Astrocyte (in vitro differentiated cells and primary cell): ENCODE measurements at regions not wholly inside any gene's neighbourhood (a gene's known extent, or its start where the extent isn't known, plus 50 kb on each side); places are given as distances from the start of the nearest gene placed in this dataset.

Source experiments
- DNase-seq: peaks from one replicate; pipeline ENCODE4 v3.0.0-alpha.2; 2010; ENCODE audit warnings: low read depth
- FAIRE-seq: peaks from 2 replicates; lab custom pipeline; 2011; peaks lifted over from hg19 to GRCh38; lab: Jason Lieb, UNC
- H2AFZ ChIP-seq: 2 replicates; pipeline ENCODE4 v1.6.0; 2012; ENCODE audit warnings: low read depth, low read length, inconsistent platforms
- H3K27ac ChIP-seq: 2 replicates; pipeline ENCODE4 v1.5.1; 2011; ENCODE audit warnings: low read depth, low read length, inconsistent platforms
- H3K27me3 ChIP-seq: 2 replicates; pipeline ENCODE4 v1.6.0; 2011; ENCODE audit warnings: low read length, inconsistent platforms; ENCODE audit not compliant: insufficient read depth
- H3K36me3 ChIP-seq: 2 replicates; pipeline ENCODE4 v1.5.1; 2011; ENCODE audit warnings: low read length, inconsistent platforms; ENCODE audit not compliant: insufficient read depth
- H3K4me1 ChIP-seq: 2 replicates; pipeline ENCODE4 v1.5.1; 2011; ENCODE audit warnings: low read length, inconsistent platforms; ENCODE audit not compliant: insufficient read depth
- H3K4me2 ChIP-seq: 2 replicates; pipeline ENCODE4 v1.6.0; 2012; ENCODE audit warnings: low read length, inconsistent platforms
- H3K4me3 ChIP-seq: 2 replicates; pipeline ENCODE4 v1.5.1; 2011; ENCODE audit warnings: low read depth, mild to moderate bottlenecking, low read length, inconsistent platforms; ENCODE audit not compliant: insufficient read depth
- H3K79me2 ChIP-seq: 2 replicates; pipeline ENCODE4 v1.6.0; 2012; ENCODE audit warnings: mild to moderate bottlenecking, low read length, inconsistent platforms; ENCODE audit not compliant: insufficient read depth
- H3K9ac ChIP-seq: 2 replicates; pipeline ENCODE4 v1.6.0; 2012; ENCODE audit warnings: mild to moderate bottlenecking, low read length, inconsistent platforms
- H3K9me3 ChIP-seq: 2 replicates; pipeline ENCODE4 v1.5.1; 2012; ENCODE audit warnings: low read depth, mild to moderate bottlenecking, low read length, inconsistent platforms; ENCODE audit not compliant: insufficient read depth
- H4K20me1 ChIP-seq: 2 replicates; pipeline ENCODE4 v1.6.0; 2012; ENCODE audit warnings: low read length, inconsistent platforms; ENCODE audit not compliant: insufficient read depth
- H3K27ac Mint-ChIP-seq: one replicate; pipeline ENCODE4 v1.8.0; 2021; ENCODE audit warnings: mild to moderate bottlenecking, mixed read lengths; ENCODE audit not compliant: unreplicated experiment
- H3K27me3 Mint-ChIP-seq: one replicate; pipeline ENCODE4 v1.8.0; 2021; ENCODE audit warnings: low read depth, mixed read lengths; ENCODE audit not compliant: unreplicated experiment
- H3K36me3 Mint-ChIP-seq: one replicate; pipeline ENCODE4 v1.8.0; 2021; ENCODE audit warnings: low read depth, mixed read lengths; ENCODE audit not compliant: unreplicated experiment
- H3K4me1 Mint-ChIP-seq: one replicate; pipeline ENCODE4 v1.8.0; 2021; ENCODE audit warnings: low read depth, mixed read lengths; ENCODE audit not compliant: unreplicated experiment
- H3K4me3 Mint-ChIP-seq: one replicate; pipeline ENCODE4 v1.8.0; 2021; ENCODE audit warnings: mild to moderate bottlenecking, moderate library complexity, mixed read lengths; ENCODE audit not compliant: unreplicated experiment
- H3K9me3 Mint-ChIP-seq: one replicate; pipeline ENCODE4 v1.8.0; 2021; ENCODE audit warnings: mild to moderate bottlenecking, mixed read lengths; ENCODE audit not compliant: unreplicated experiment
- CTCF ChIP-seq: IDR thresholded peaks from 2 replicates; pipeline ENCODE4 v1.5.1; 2011; ENCODE audit warnings: low read depth, mild to moderate bottlenecking, inconsistent platforms, low read length, moderate library complexity; ENCODE audit not compliant: insufficient read depth
- EZH2 ChIP-seq: IDR thresholded peaks from 2 replicates; pipeline ENCODE4 v1.6.1; 2012; ENCODE audit warnings: mild to moderate bottlenecking, low read length, inconsistent platforms; ENCODE audit not compliant: insufficient read depth

GRCh38 chr3:159158213-159158612 is 356.4 kb downstream of the MFSD1 start:
- Histone ChIP-seq H3K79me2 (no peaks in the 10 kb centered on the region), H3K4me2 (no peak overlapping the region), H3K4me3 (no peak overlapping the region), H3K36me3 (no peaks in the 10 kb centered on the region), H3K9ac (no peak overlapping the region), H2AFZ (no peak overlapping the region), H4K20me1 (no peaks in the 10 kb centered on the region), H3K27ac (no peak overlapping the region), H3K9me3 (no peaks in the 10 kb centered on the region), H3K27me3 (no peaks in the 10 kb centered on the region), H3K4me1 (no peaks in the 10 kb centered on the region)
- DNase-seq = no peak
- H3K27me3 Mint-ChIP-seq = peaks cover 4% of the 10 kb centered on the region
- FAIRE-seq = no peak
- no peak for TF ChIP-seq EZH2
- no peak for TF ChIP-seq CTCF
- H3K9me3 Mint-ChIP-seq = peaks cover 3% of the 10 kb centered on the region
- H3K4me1 Mint-ChIP-seq = no peaks in the 10 kb centered on the region
- no peak overlapping the region for H3K4me3 Mint-ChIP-seq
- H3K36me3 Mint-ChIP-seq = no peaks in the 10 kb centered on the region
- no peak overlapping the region for H3K27ac Mint-ChIP-seq

- Histone ChIP-seq H2AFZ (no peak overlapping the region), H3K9ac (no peak overlapping the region), H3K27ac (no peak overlapping the region), H4K20me1 (no peaks in the 10 kb centered on the region), H3K9me3 (no peaks in the 10 kb centered on the region), H3K36me3 (no peaks in the 10 kb centered on the region), H3K4me1 (no peaks in the 10 kb centered on the region), H3K4me3 (no peak overlapping the region), H3K79me2 (no peaks in the 10 kb centered on the region), H3K4me2 (no peak overlapping the region), H3K27me3 (no peaks in the 10 kb centered on the region)
- Mint-ChIP-seq H3K4me3 (no peak overlapping the region), H3K27ac (no peak overlapping the region), H3K9me3 (peaks cover 3% of the 10 kb centered on the region), H3K36me3 (no peaks in the 10 kb centered on the region), H3K27me3 (peaks cover 4% of the 10 kb centered on the region), H3K4me1 (no peaks in the 10 kb centered on the region)
- DNase-seq (no peak), FAIRE-seq (no peak)
- TF ChIP-seq EZH2 (no peak), CTCF (no peak)
Observed at GRCh38 chr3:159158801-159159200, 356.9 kb downstream of the MFSD1 start.

GRCh38 chr3:159159546-159159945 is 357.7 kb downstream of the MFSD1 start:
- no peaks in the 10 kb centered on the region for H3K79me2 ChIP-seq
- H4K20me1 ChIP-seq = no peaks in the 10 kb centered on the region
- FAIRE-seq (no peak), DNase-seq (no peak)
- H3K4me2 ChIP-seq = no peak overlapping the region
- Mint-ChIP-seq H3K4me1 (peaks cover 2% of the 10 kb centered on the region), H3K36me3 (no peaks in the 10 kb centered on the region), H3K4me3 (no peak overlapping the region), H3K27me3 (peaks cover 4% of the 10 kb centered on the region), H3K27ac (no peak overlapping the region), H3K9me3 (peaks cover 3% of the 10 kb centered on the region)
- H3K4me1 ChIP-seq = no peaks in the 10 kb centered on the region
- no peak for TF ChIP-seq CTCF
- TF ChIP-seq EZH2 = no peak
- no peaks in the 10 kb centered on the region for H3K9me3 ChIP-seq
- no peak overlapping the region for H2AFZ ChIP-seq
- H3K27ac ChIP-seq = no peak overlapping the region
- H3K27me3 ChIP-seq = no peaks in the 10 kb centered on the region
- H3K36me3 ChIP-seq = no peaks in the 10 kb centered on the region
- H3K9ac ChIP-seq = no peak overlapping the region
- no peak overlapping the region for H3K4me3 ChIP-seq
